Kidney epithelial cell (primary cell): ENCODE measurements at regions not wholly inside any gene's neighbourhood (a gene's known extent, or its start where the extent isn't known, plus 50 kb on each side); places are given as distances from the start of the nearest gene placed in this dataset.

ENCODE experiments used
- DNase-seq: peaks from one replicate; pipeline ENCODE4 v3.0.0-alpha.2; 2010; ENCODE audit warnings: low read depth
- H3K27me3 ChIP-seq: 2 replicates; pipeline ENCODE4 v1.6.0; 2011; ENCODE audit warnings: low read length; ENCODE audit not compliant: control insufficient read depth, insufficient read depth
- H3K36me3 ChIP-seq: 2 replicates; pipeline ENCODE4 v1.5.1; 2011; ENCODE audit warnings: low read length; ENCODE audit not compliant: control insufficient read depth, insufficient read depth
- H3K4me3 ChIP-seq: 2 replicates; pipeline ENCODE4 v1.5.1; 2011; ENCODE audit warnings: low read depth, mild to moderate bottlenecking, control low read depth, low read length
- CTCF ChIP-seq: IDR thresholded peaks from 2 replicates; pipeline ENCODE4 v1.5.1; 2011; ENCODE audit warnings: mild to moderate bottlenecking, moderate library complexity, low read length, control low read depth, inconsistent platforms; ENCODE audit not compliant: insufficient read depth, poor library complexity, severe bottlenecking

DNA sequence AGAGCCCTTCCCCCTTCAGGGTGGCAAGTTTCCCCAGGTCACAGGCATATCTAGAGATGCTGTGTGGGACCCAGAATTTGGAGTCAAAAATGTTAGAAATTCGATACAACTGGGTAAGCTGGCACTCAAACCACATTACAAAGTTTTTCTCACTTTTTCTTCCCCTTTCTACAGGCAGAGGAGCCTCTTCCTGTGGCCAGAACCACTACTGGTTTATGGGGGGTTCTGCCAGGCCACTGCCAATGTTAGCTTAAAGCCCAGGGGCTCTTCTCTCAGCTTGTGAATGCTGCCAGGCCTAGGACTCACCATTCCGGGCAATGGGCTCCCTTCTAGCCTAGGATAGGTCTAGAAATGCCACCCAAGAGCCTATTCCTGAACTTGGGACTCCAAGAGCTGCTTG is 617.9 kb upstream of the PHF14 start:
- Histone ChIP-seq H3K36me3 (no peaks in the 10 kb centered on the region), H3K4me3 (no peak overlapping the region), H3K27me3 (no peaks in the 10 kb centered on the region)
- TF ChIP-seq CTCF, result no peak
- no peak for DNase-seq

GRCh38 chr7:10360050-10360449 is 613.6 kb upstream of the PHF14 start:
- no peak for TF ChIP-seq CTCF
- H3K27me3 ChIP-seq, result no peaks in the 10 kb centered on the region
- no peak overlapping the region for H3K4me3 ChIP-seq
- no peaks in the 10 kb centered on the region for H3K36me3 ChIP-seq
- no peak for DNase-seq

- no peak for TF ChIP-seq CTCF
- Histone ChIP-seq H3K36me3 (no peaks in the 10 kb centered on the region), H3K4me3 (no peak overlapping the region), H3K27me3 (no peaks in the 10 kb centered on the region)
- no peak for DNase-seq
Measured at GRCh38 chr7:10401793-10402192, 571.9 kb upstream of the PHF14 start.

GRCh38 chr7:10412422-10413019 is 561.2 kb upstream of the PHF14 start:
- no peak for DNase-seq
- H3K27me3 ChIP-seq, result no peaks in the 10 kb centered on the region
- H3K4me3 ChIP-seq, result no peak overlapping the region
- no peaks in the 10 kb centered on the region for H3K36me3 ChIP-seq
- TF ChIP-seq CTCF, result peak; percentile 61

- Histone ChIP-seq H3K27me3 (no peaks in the 10 kb centered on the region), H3K36me3 (no peaks in the 10 kb centered on the region), H3K4me3 (no peak overlapping the region)
- DNase-seq, result no peak
- no peak for TF ChIP-seq CTCF
Measured at GRCh38 chr7:10418985-10419384, 554.7 kb upstream of the PHF14 start.

- no peak for DNase-seq
- H3K4me3 ChIP-seq, result no peak overlapping the region
- TF ChIP-seq CTCF, result no peak
- no peaks in the 10 kb centered on the region for H3K36me3 ChIP-seq
- H3K27me3 ChIP-seq, result no peaks in the 10 kb centered on the region
Measured at GRCh38 chr7:10429031-10429430, 544.6 kb upstream of the PHF14 start.
